Activated naive CD8-positive, alpha-beta T cell treated with anti-CD3 and anti-CD28 coated beads, Interleukin-2, amount 50 U/mL, for 24 hours (primary cell): ENCODE measurements at regions not wholly inside any gene's neighbourhood (a gene's known extent, or its start where the extent isn't known, plus 50 kb on each side); places are given as distances from the start of the nearest gene placed in this dataset.

Source experiments
- ATAC-seq: fragments of 150-1000 bp; cut with Tn5 transposase; one replicate; pipeline ENCODE4 v1.10.0; 2021
- DNase-seq: peaks from one replicate; pipeline ENCODE4 v3.0.0; 2021
- H3K27ac Mint-ChIP-seq: one replicate; pipeline ENCODE4 v1.8.0; 2021; ENCODE audit warnings: mild to moderate bottlenecking, mixed read lengths
- H3K27me3 Mint-ChIP-seq: one replicate; pipeline ENCODE4 v1.8.0; 2021; ENCODE audit warnings: mixed read lengths
- H3K36me3 Mint-ChIP-seq: one replicate; pipeline ENCODE4 v1.8.0; 2021; ENCODE audit warnings: low read depth, mixed read lengths
- H3K4me1 Mint-ChIP-seq: one replicate; pipeline ENCODE4 v1.8.0; 2021; ENCODE audit warnings: mixed read lengths
- H3K4me3 Mint-ChIP-seq: one replicate; pipeline ENCODE4 v1.8.0; 2021; ENCODE audit warnings: mild to moderate bottlenecking, moderate library complexity, mixed read lengths
- H3K9me3 Mint-ChIP-seq: one replicate; pipeline ENCODE4 v1.8.0; 2021; ENCODE audit warnings: mixed read lengths

DNA sequence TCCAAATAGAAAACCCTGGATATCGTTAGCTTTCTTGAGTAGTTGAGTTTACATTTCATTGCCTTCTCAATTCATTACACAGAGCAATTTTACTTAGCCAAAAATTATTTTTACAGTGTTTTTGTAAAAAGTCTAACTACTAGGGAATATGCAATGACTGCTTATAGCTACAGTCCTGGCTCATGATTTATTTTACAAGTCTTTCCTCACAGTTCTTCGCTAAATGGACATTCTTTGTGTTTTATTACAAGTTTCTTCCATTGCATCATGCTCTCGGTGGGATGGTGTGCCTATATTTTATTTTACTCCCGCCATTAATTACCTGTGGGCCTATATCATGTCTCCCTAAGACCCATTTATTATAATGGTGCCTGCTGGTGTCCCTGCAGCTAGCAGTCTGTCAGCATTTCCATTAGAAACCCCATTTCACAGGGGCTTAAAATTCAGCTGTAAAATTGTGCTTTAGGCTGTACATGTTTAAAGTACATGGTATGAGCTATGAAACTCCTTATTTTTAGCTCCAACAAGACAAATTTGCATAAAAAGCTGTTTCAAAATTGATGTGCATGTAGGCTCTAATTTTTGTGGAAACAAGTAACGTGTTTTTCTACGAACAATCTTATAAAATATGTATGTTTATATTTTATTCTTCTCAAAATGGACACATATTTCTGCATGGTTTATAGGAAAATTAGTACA lies 227.4 kb downstream of the SLC7A11 start:
- H3K27ac Mint-ChIP-seq: no peak overlapping the region
- H3K4me1 Mint-ChIP-seq: no peaks in the 10 kb centered on the region
- no peaks in the 10 kb centered on the region for H3K36me3 Mint-ChIP-seq
- ATAC-seq (no peak), DNase-seq (no peak)
- H3K27me3 Mint-ChIP-seq: no peaks in the 10 kb centered on the region
- H3K9me3 Mint-ChIP-seq: no peaks in the 10 kb centered on the region
- H3K4me3 Mint-ChIP-seq: no peak overlapping the region

DNA sequence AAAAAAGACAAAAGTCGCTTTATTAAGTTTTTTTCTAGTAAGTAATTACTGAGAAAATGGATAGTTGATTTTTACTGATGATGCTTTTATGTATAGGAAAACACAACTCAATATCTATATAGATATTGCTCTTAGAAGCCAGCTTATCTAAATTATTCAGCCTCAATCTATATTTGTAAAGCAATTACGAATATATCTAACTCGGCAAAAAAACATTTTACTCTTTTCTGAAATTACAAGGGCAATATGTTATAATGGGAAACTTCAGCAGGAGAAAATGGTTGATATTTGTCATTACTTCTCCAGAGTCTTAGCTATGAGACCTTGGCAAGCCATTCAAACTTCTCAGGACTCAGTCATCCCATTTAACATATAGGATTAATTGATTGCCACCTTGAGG lies 228.5 kb downstream of the SLC7A11 start:
- no peak overlapping the region for H3K27ac Mint-ChIP-seq
- H3K9me3 Mint-ChIP-seq: no peaks in the 10 kb centered on the region

DNA sequence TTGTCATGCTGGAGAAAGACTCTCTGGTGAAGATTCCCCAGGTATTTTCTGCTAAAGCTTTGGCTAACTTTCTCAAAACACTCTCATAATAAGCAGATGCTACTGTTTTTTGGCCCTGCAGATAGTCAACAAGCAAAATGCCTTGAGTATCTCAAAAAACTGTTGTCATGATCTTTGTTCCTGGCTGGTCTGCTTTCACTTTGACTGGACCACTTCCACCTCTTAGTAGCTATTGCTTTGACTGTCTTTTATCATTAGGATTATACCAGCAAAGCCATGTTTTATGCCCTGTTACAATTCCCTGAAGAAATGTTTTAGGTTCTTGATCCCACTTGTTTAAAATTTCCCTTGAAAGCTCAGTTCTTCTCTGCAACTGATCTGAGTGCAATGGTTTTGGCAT lies 231.5 kb downstream of the SLC7A11 start:
- H3K9me3 Mint-ChIP-seq: no peaks in the 10 kb centered on the region
- no peak overlapping the region for H3K27ac Mint-ChIP-seq
- DNase-seq (no peak), ATAC-seq (no peak)
- no peak overlapping the region for H3K4me3 Mint-ChIP-seq
- H3K4me1 Mint-ChIP-seq: no peaks in the 10 kb centered on the region
- no peaks in the 10 kb centered on the region for H3K27me3 Mint-ChIP-seq
- H3K36me3 Mint-ChIP-seq: no peaks in the 10 kb centered on the region

More for the DNA sequence above, 228.5 kb downstream of the SLC7A11 start:
- Mint-ChIP-seq H3K4me3 (no peak overlapping the region), H3K4me1 (no peaks in the 10 kb centered on the region), H3K27me3 (no peaks in the 10 kb centered on the region), H3K36me3 (no peaks in the 10 kb centered on the region)
- no peak for DNase-seq
- ATAC-seq: no peak

DNA sequence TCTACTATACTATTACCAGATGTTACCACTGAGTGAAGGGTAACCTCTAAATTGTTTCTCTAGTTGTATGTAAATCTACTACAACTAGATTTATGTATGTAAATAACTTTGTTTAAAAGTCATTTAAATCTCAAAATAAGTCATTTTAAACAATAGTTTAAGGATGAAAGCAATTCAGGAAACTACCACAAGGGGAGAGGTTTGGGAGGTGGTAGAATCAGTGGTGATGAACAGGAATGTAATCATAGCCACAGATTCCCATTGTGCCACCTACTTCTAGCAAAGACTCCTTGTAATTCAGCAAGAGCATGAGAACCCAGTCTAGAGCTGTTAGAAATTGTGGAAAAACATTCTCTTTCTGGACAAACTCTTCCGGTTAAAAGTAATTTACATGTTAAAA lies 234.6 kb downstream of the SLC7A11 start:
- no peaks in the 10 kb centered on the region for H3K9me3 Mint-ChIP-seq
- no peaks in the 10 kb centered on the region for H3K36me3 Mint-ChIP-seq
- H3K27me3 Mint-ChIP-seq: no peaks in the 10 kb centered on the region
- no peak for DNase-seq
- H3K27ac Mint-ChIP-seq: no peak overlapping the region
- H3K4me1 Mint-ChIP-seq: no peaks in the 10 kb centered on the region
- no peak for ATAC-seq
- no peak overlapping the region for H3K4me3 Mint-ChIP-seq

DNA sequence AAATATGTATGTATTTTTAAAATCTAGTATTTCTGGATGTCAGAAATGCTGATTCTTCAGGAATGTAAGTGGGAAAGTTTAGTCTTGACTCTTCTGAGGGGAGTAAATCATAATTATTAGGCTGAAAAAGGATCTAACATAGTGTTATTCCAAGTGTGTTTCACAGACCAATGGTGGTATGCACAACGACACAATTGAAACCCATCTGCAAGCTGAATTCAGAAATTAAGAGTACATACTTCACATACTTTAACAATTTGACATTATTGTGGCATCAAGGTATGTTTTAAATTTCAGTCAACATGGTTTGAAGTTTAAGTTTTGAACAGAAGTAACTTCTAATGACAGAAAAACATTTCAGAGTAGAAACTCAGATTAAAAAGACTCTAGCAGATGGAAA lies 236.7 kb downstream of the SLC7A11 start:
- ATAC-seq: no peak
- Mint-ChIP-seq H3K9me3 (no peaks in the 10 kb centered on the region), H3K27ac (no peak overlapping the region), H3K36me3 (no peaks in the 10 kb centered on the region), H3K4me1 (no peaks in the 10 kb centered on the region), H3K4me3 (no peak overlapping the region), H3K27me3 (no peaks in the 10 kb centered on the region)
- no peak for DNase-seq

DNA sequence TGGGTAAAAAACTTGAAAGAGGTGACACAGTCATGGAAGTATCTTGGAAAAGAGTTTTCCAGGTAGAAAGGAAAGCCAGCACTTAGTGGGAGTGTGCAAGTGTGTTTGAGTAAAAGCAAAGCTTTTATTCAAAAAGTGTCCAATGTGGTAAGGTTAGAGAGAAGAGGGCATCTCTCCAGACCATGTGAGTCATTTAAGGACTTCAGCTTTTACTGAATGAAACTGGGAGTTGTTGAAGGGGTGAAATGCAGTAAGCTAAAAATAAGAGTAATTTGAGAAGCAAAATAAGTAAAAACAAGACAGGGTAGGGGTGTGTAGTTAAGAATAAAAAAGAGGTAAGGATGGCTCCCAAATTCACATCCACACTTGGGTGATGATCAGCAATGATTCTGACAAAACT lies 238.9 kb downstream of the SLC7A11 start:
- no peak overlapping the region for H3K4me3 Mint-ChIP-seq
- H3K36me3 Mint-ChIP-seq: no peaks in the 10 kb centered on the region
- no peaks in the 10 kb centered on the region for H3K27me3 Mint-ChIP-seq
- H3K27ac Mint-ChIP-seq: no peak overlapping the region
- no peaks in the 10 kb centered on the region for H3K4me1 Mint-ChIP-seq
- no peak for DNase-seq
- H3K9me3 Mint-ChIP-seq: no peaks in the 10 kb centered on the region
- ATAC-seq: no peak

DNA sequence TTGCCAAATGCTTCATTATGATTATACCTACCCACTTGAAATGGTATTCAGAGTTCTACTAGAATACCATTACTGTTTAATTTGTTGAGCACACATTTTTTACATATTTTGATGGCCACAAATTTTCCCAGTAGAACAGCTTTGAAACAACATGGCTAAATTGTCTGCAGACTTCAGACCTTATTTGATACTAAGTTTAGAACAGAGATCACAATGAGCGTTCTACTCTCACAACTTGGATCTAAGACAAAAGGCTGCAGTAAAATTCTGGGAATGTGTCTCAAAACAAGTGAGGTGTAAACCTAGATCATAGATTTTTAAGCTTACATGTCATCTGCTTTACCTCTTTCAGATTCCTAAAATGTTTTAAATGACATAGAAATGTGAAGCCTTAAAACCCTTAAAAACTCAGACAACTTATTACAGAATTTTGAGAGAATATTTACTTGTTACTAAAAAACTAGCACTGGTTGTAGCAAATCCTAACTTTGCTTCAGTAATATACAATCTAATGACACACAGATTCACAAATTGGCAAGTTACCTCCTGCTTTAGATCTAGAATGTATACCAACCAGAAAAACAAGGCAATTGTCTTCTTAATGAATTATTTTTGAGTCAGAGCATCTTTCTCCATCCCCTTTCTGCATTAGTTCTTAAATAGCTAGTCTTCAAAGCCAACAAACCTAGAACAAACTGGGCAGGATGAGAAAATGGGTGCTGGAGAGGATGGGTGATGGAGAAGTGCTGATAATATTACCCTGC lies 243.3 kb downstream of the SLC7A11 start:
- H3K4me1 Mint-ChIP-seq: no peaks in the 10 kb centered on the region
- no peak overlapping the region for H3K27ac Mint-ChIP-seq

DNA sequence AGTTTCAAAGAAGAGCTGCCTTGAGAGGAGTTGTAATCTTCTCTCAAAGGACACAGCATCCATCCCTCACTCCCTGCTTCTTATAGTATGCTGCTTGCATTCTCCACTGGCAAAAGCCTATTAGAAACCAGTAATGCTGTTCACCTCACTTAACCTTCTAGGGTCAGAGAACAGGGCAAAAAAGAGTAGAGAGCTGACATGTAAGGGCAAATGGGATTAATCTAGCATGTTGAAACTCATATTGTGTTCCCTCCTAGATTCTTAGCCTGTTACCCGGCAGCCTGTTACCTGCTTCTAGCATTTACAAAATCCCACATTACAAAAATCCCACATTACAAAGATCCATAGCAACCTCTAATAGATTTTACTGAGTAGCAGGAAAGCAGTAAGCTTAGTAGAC lies 244.7 kb downstream of the SLC7A11 start:
- Mint-ChIP-seq H3K27me3 (no peaks in the 10 kb centered on the region), H3K36me3 (no peaks in the 10 kb centered on the region), H3K4me1 (no peaks in the 10 kb centered on the region), H3K9me3 (no peaks in the 10 kb centered on the region), H3K4me3 (no peak overlapping the region), H3K27ac (no peak overlapping the region)
- DNase-seq (no peak), ATAC-seq (no peak)

More for the DNA sequence above, 243.3 kb downstream of the SLC7A11 start:
- H3K27me3 Mint-ChIP-seq: no peaks in the 10 kb centered on the region
- no peak overlapping the region for H3K4me3 Mint-ChIP-seq
- no peaks in the 10 kb centered on the region for H3K9me3 Mint-ChIP-seq
- H3K36me3 Mint-ChIP-seq: no peaks in the 10 kb centered on the region
- ATAC-seq (no peak), DNase-seq (no peak)

DNA sequence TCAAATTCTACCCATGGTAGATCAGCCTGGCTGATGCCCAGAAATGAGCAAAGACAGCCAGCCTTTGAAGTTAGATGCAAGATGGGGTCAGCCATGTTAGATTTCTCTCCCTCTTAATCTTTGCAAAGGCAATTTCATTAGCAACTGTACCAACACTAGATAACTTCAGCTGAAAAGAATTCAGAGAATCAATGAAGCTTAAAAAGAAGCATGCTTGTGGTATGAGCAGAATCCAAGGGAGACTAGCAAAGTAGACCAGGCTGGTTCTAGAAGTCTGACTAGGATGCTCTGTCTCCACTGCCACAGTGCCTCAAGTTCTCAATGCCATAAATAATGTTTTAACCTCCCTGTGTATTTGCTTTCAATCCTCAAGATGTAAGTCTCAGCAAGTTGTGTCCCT lies 247.3 kb downstream of the SLC7A11 start:
- Mint-ChIP-seq H3K36me3 (no peaks in the 10 kb centered on the region), H3K4me3 (no peak overlapping the region), H3K9me3 (no peaks in the 10 kb centered on the region), H3K4me1 (no peaks in the 10 kb centered on the region), H3K27me3 (no peaks in the 10 kb centered on the region), H3K27ac (no peak overlapping the region)
- ATAC-seq (no peak), DNase-seq (no peak)

DNA sequence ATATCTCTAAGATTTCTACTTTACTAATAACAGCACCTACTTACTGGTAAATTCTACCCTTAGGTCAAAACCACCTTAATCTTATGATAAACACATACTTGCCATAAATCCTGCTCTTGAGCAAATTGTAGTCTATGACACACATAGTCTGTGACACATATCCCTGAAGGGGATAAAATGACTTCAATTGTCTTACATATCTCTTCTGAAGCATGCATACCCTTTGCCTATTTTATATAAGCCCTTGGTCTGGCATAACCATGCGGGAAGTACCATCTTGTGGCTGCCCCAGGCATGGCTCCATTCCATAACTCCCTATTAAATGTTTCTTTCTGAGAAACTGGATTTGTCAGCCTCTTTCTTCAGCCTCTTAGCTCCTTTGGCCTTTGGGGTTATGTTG lies 248.9 kb downstream of the SLC7A11 start:
- ATAC-seq: no peak
- H3K9me3 Mint-ChIP-seq: no peaks in the 10 kb centered on the region
- no peaks in the 10 kb centered on the region for H3K4me1 Mint-ChIP-seq
- no peaks in the 10 kb centered on the region for H3K27me3 Mint-ChIP-seq
- DNase-seq: no peak
- H3K27ac Mint-ChIP-seq: no peak overlapping the region
- H3K36me3 Mint-ChIP-seq: no peaks in the 10 kb centered on the region
- H3K4me3 Mint-ChIP-seq: no peak overlapping the region

DNA sequence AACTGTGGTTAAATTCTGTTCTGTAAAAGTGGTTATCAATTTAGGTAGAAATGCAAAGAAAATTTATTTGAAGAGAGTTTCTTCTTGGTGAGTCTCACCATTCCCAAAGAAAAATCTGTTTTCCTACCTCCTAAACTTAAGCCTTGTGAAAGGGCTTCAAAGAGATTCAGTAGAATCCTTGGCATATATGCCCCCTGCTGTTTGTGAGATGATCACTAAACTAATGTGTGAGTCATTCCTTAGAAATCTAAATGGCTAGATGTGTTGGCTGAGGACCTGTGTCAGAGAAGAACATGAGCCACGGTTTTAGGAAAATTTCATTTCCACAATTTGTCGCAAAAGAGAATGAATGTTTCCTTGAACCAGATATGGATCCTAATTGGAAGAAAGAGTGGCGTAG lies 260.9 kb downstream of the SLC7A11 start:
- DNase-seq: no peak

DNA sequence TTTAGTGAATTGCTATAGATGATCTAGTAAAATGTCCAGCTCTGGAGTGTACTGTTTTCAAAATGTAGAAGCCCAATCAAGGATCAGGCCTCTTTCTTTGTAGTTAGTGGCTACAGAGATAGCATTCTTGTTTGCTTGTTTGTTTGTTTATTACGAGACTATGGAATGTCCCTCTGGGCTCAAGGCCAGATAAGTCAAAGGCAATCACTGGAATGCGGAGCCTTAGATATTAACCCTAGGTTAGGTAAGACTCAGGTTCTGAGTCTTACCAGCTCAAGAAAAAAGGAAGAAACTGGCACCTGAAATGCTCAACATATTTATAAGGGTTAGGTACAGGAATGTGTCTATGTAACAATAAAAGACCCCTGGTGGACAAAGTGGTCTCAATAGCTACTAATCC lies 261.5 kb downstream of the SLC7A11 start:
- Mint-ChIP-seq H3K9me3 (no peaks in the 10 kb centered on the region), H3K27ac (no peak overlapping the region), H3K4me1 (no peaks in the 10 kb centered on the region), H3K4me3 (no peak overlapping the region), H3K27me3 (no peaks in the 10 kb centered on the region), H3K36me3 (no peaks in the 10 kb centered on the region)
- ATAC-seq (no peak), DNase-seq (no peak)

More for the DNA sequence above, 260.9 kb downstream of the SLC7A11 start:
- Mint-ChIP-seq H3K27ac (no peak overlapping the region), H3K9me3 (no peaks in the 10 kb centered on the region), H3K27me3 (no peaks in the 10 kb centered on the region), H3K4me1 (no peaks in the 10 kb centered on the region), H3K4me3 (no peak overlapping the region), H3K36me3 (no peaks in the 10 kb centered on the region)
- ATAC-seq: no peak

DNA sequence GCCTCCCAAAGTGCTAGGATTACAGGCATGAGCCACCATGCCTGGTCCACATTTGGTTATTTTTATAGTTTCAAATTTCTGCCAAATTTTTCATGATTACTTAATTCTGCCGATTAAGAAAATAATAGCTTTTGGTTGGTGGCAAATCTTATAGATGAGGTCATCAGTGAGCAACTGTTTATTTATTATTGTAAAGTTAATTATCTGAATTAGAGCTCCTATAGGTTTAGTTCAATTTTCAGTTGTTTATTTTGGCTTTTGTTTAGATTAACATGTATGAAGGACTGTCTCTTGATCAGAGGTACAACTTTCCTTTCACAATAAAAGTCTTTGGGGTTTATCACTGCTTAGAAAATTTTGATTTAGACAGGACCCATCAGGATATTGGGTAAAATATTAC lies 262.2 kb downstream of the SLC7A11 start:
- no peaks in the 10 kb centered on the region for H3K4me1 Mint-ChIP-seq
- DNase-seq: no peak
- ATAC-seq: no peak
- no peak overlapping the region for H3K27ac Mint-ChIP-seq
- no peaks in the 10 kb centered on the region for H3K9me3 Mint-ChIP-seq
- no peak overlapping the region for H3K4me3 Mint-ChIP-seq
- no peaks in the 10 kb centered on the region for H3K36me3 Mint-ChIP-seq
- H3K27me3 Mint-ChIP-seq: no peaks in the 10 kb centered on the region

DNA sequence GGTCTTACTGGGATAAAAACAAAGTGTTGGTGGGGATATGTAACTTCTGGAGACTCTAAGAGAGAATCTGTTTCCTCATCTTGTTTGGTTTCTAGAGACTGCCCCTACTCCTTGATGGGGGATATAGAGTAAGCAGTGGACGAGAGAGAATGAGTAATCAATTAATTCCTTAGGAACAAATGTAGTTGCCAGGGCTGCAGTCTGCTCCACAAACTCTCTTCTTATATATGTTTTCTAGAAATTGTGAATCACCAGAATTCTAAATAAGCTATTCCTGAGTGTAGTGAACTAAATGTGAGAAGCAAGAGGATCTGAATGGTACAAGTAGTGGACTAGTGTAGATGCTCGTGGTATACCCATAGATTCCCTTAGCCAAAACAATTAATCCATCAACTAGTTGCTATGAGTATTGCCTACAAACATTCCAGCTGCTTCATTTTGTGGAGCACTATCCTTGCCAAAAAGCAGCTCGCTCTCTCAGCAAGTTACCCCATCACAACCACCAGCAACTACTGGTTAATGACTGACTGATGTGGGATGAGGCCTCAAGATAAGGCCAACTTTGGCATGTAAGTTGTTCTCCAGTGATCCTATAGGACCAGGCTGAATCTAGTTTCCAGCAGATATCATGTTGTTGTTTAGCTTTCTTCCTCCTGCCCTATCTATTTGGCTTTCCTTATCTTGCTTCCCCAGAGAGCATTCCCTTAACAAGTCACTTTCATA lies 273.0 kb downstream of the SLC7A11 start:
- Mint-ChIP-seq H3K36me3 (no peaks in the 10 kb centered on the region), H3K4me3 (no peak overlapping the region), H3K27me3 (no peaks in the 10 kb centered on the region), H3K27ac (no peak overlapping the region), H3K4me1 (no peaks in the 10 kb centered on the region), H3K9me3 (peaks cover 7% of the 10 kb centered on the region)
- ATAC-seq (no peak), DNase-seq (no peak)
